ENCODE measurements at regions not wholly inside any gene's neighbourhood (a gene's known extent, or its start where the extent isn't known, plus 50 kb on each side); places are given as distances from the start of the nearest gene placed in this dataset.

GRCh38 chr1:184186167-184186566, 134.6 kb downstream of the TSEN15 start:
- no peak for TF ChIP-seq CTCF (conservative IDR thresholded peaks at IDR 0.05)
- no peak for TF ChIP-seq EZH2 (IDR thresholded peaks at IDR 0.05; ENCODE audit: low read depth)
